GM23248 (cell line): ENCODE measurements at regions not wholly inside any gene's neighbourhood (a gene's known extent, or its start where the extent isn't known, plus 50 kb on each side); places are given as distances from the start of the nearest gene placed in this dataset.

Experiments
- DNase-seq: peaks from one replicate; pipeline ENCODE4 v3.0.0-alpha.2; 2015
- H2AFZ ChIP-seq: fragments of 200-600 bp; sonication (generic); 2 replicates; pipeline ENCODE4 v1.6.1; 2016; ENCODE audit warnings: antibody characterized with exemption
- H3F3A ChIP-seq: fragments of 200-600 bp; sonication (generic); 2 replicates; pipeline ENCODE4 v1.6.1; 2016; ENCODE audit warnings: mild to moderate bottlenecking, antibody characterized with exemption, mixed run types; ENCODE audit not compliant: insufficient read depth
- H3K27ac ChIP-seq: fragments of 200-600 bp; sonication (generic); 2 replicates; pipeline ENCODE4 v1.5.1; 2016; ENCODE audit warnings: mild to moderate bottlenecking
- H3K27me3 ChIP-seq: fragments of 200-600 bp; sonication (generic); replicated peaks from 2 replicates; pipeline ENCODE4 v1.6.1; 2016; ENCODE audit warnings: mild to moderate bottlenecking; ENCODE audit not compliant: insufficient read depth
- H3K36me3 ChIP-seq: fragments of 200-600 bp; sonication (generic); 2 replicates; pipeline ENCODE4 v1.6.1; 2016; ENCODE audit warnings: low read depth, mild to moderate bottlenecking
- H3K4me1 ChIP-seq: fragments of 200-600 bp; sonication (generic); 2 replicates; pipeline ENCODE4 v1.6.1; 2016; ENCODE audit warnings: mild to moderate bottlenecking; ENCODE audit not compliant: insufficient read depth
- H3K4me2 ChIP-seq: fragments of 200-600 bp; sonication (generic); one replicate; pipeline ENCODE4 v1.6.1; 2016; ENCODE audit warnings: mild to moderate bottlenecking; ENCODE audit not compliant: unreplicated experiment
- H3K4me3 ChIP-seq: fragments of 200-600 bp; sonication (generic); 2 replicates; pipeline ENCODE4 v1.5.1; 2016; ENCODE audit warnings: mild to moderate bottlenecking
- H3K79me2 ChIP-seq: fragments of 200-600 bp; sonication (generic); 2 replicates; pipeline ENCODE4 v1.6.1; 2016; ENCODE audit warnings: mild to moderate bottlenecking; ENCODE audit not compliant: insufficient read depth
- H3K9ac ChIP-seq: fragments of 200-600 bp; sonication (generic); 2 replicates; pipeline ENCODE4 v1.6.1; 2016; ENCODE audit warnings: mild to moderate bottlenecking
- H3K9me2 ChIP-seq: fragments of 200-600 bp; sonication (generic); 2 replicates; pipeline ENCODE4 v1.6.1; 2016; ENCODE audit warnings: mixed run types, mild to moderate bottlenecking, moderate library complexity; ENCODE audit not compliant: insufficient read depth
- H3K9me3 ChIP-seq: fragments of 200-600 bp; sonication (generic); one replicate; pipeline ENCODE4 v1.6.1; 2017; ENCODE audit warnings: low read depth
- H4K20me1 ChIP-seq: fragments of 200-600 bp; sonication (generic); 2 replicates; pipeline ENCODE4 v1.6.0; 2016; ENCODE audit not compliant: insufficient read depth
- EZH2 ChIP-seq: fragments of 200-600 bp; sonication (generic); IDR thresholded peaks from 2 replicates; pipeline ENCODE4 v1.6.1; 2018; ENCODE audit warnings: antibody characterized with exemption, mild to moderate bottlenecking; ENCODE audit not compliant: insufficient read depth, poor library complexity, severe bottlenecking
- EZH2phosphoT487 ChIP-seq: fragments of 200-600 bp; sonication (generic); IDR thresholded peaks from 2 replicates; pipeline ENCODE4 v1.6.1; 2018; ENCODE audit warnings: antibody characterized with exemption, moderate library complexity, mild to moderate bottlenecking, low read depth; ENCODE audit not compliant: insufficient read depth
- WGBS, 2 experiments: methylation state at CpG; one replicate each; pipeline ENCODE4 v1.1.6; 2015 to 2017; ENCODE audit warnings: low lambda C conversion rate in 2 of 2, low coverage in 1 of 2; ENCODE audit errors: missing lambda C conversion rate in 2 of 2; 5-methylcytosine and 5-hydroxymethylcytosine counted together
- in situ Hi-C: fragments of 300-500 bp; cut with MboI; formaldehyde crosslinking; loops from 2 replicates; pipeline ENCODE4 v1.15.0; 2020

DNA sequence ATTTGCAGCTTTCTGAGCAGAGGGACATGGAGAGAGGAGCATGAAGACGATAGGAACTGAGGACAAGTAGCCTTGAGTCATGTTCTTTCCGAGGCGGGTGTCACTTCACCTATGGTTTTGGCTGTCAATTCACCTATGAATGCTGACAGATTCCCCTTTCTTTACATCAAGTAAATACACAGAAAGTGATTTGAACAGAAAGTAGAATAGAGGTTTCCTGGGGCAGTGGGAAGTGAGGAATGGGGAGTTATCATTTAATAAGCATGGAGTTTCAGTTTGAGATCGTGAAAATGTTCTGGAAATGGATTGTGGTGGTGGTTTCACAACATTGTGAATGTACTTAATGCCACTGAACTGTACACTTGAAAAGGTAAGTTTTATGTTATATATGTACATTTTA, 138.4 kb upstream of the MDFIC start:
- Histone ChIP-seq H3K9ac (no peak overlapping the region), H3K4me1 (no peaks in the 10 kb centered on the region), H3K79me2 (no peaks in the 10 kb centered on the region), H3K36me3 (no peaks in the 10 kb centered on the region), H3K4me3 (no peak overlapping the region), H3K27ac (no peak overlapping the region), H3K27me3 (no peaks in the 10 kb centered on the region), H3K4me2 (no peak overlapping the region), H4K20me1 (no peaks in the 10 kb centered on the region), H2AFZ (no peak overlapping the region), H3K9me3 (no peaks in the 10 kb centered on the region), H3K9me2 (no peaks in the 10 kb centered on the region), H3F3A (no peaks in the 10 kb centered on the region)
- DNase-seq, result no peak
- TF ChIP-seq EZH2phosphoT487 (no peak), EZH2 (no peak)
- WGBS, 2 experiments, result 93 to 94% methylated on average over 4 of the region's 4 CpGs
- in situ Hi-C loops, result no loop called here

GRCh38 chr7:114784177-114784576, 137.7 kb upstream of the MDFIC start:
- WGBS, 2 experiments, result 68 to 78% methylated on average over 4 of the region's 4 CpGs
- no peaks in the 10 kb centered on the region for H3K9me2 ChIP-seq

DNA sequence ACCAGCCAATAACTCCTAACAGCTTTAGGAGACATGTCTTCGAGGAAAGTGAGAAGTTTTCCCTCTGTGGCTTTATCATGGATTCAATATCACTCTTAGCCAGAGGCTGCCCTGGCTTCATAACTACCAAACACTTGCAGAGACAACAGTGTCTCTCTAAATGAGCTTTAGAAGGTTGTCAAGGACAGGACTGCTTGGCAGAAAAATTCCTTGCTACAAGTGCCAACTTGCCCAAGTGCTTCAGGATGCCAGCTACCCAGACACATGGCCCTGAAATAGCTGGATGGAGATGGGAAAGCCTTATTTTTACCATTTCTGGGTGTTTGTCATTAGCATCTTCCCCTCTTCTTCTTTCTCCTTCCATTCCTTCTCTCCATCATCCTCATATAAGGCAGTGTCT, 137.1 kb upstream of the MDFIC start:
- Histone ChIP-seq H3K9ac (no peak overlapping the region), H3K4me1 (peaks cover 9% of the 10 kb centered on the region), H3K9me3 (no peaks in the 10 kb centered on the region), H3K36me3 (no peaks in the 10 kb centered on the region), H3K79me2 (no peaks in the 10 kb centered on the region), H4K20me1 (no peaks in the 10 kb centered on the region), H2AFZ (no peak overlapping the region), H3K4me3 (no peak overlapping the region), H3K4me2 (no peak overlapping the region), H3K9me2 (no peaks in the 10 kb centered on the region), H3K27me3 (no peaks in the 10 kb centered on the region), H3K27ac (no peak overlapping the region), H3F3A (peaks cover 9% of the 10 kb centered on the region)
- in situ Hi-C loops, result no loop called here
- no peak for DNase-seq
- TF ChIP-seq EZH2 (no peak), EZH2phosphoT487 (no peak)
- WGBS, 2 experiments, result 56 to 88% methylated on average over 1 of the region's 1 CpG

More at GRCh38 chr7:114784177-114784576, 137.7 kb upstream of the MDFIC start:
- H3K9me3 ChIP-seq, result no peaks in the 10 kb centered on the region
- no peak overlapping the region for H3K4me3 ChIP-seq
- no peaks in the 10 kb centered on the region for H3K36me3 ChIP-seq
- no peak overlapping the region for H3K27ac ChIP-seq
- H3K79me2 ChIP-seq, result no peaks in the 10 kb centered on the region
- no peaks in the 10 kb centered on the region for H4K20me1 ChIP-seq
- in situ Hi-C loops, result no loop called here
- peaks cover 4% of the 10 kb centered on the region for H3F3A ChIP-seq
- TF ChIP-seq EZH2phosphoT487 (no peak), EZH2 (no peak)
- H3K27me3 ChIP-seq, result no peaks in the 10 kb centered on the region
- H2AFZ ChIP-seq, result no peak overlapping the region
- DNase-seq, result no peak
- H3K4me2 ChIP-seq, result no peak overlapping the region
- H3K9ac ChIP-seq, result no peak overlapping the region
- H3K4me1 ChIP-seq, result peaks cover 3% of the 10 kb centered on the region

DNA sequence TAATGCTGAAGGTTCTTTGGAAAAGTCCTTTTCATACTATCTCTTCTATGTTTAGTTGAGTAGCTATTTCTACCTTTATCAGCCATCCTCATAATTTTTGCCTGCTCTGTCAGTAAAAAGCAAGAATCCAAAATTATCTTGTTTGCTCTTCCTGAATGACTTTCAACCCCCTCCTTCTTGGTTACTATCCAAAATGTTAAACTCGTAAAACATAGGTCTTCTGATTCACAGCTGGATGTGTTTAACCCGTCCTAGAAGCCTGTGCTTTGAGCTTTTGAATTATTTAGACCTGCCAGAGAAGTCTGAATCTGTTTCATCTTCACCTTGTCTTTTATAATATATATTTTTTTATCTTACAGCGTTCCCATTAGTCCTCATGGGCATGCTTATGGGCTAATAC, 136.4 kb upstream of the MDFIC start:
- Histone ChIP-seq H3K27ac (no peak overlapping the region), H3K9me3 (no peaks in the 10 kb centered on the region), H3F3A (peaks cover 15% of the 10 kb centered on the region), H2AFZ (no peak overlapping the region), H3K4me3 (no peak overlapping the region), H4K20me1 (no peaks in the 10 kb centered on the region), H3K9me2 (no peaks in the 10 kb centered on the region), H3K79me2 (no peaks in the 10 kb centered on the region), H3K4me1 (peaks cover 15% of the 10 kb centered on the region), H3K36me3 (no peaks in the 10 kb centered on the region), H3K4me2 (no peak overlapping the region), H3K27me3 (no peaks in the 10 kb centered on the region), H3K9ac (no peak overlapping the region)
- TF ChIP-seq EZH2 (no peak), EZH2phosphoT487 (no peak)
- WGBS, 2 experiments, result 41 to 44% methylated on average over 3 of the region's 3 CpGs
- no peak for DNase-seq
- in situ Hi-C loops, result no loop called here

DNA sequence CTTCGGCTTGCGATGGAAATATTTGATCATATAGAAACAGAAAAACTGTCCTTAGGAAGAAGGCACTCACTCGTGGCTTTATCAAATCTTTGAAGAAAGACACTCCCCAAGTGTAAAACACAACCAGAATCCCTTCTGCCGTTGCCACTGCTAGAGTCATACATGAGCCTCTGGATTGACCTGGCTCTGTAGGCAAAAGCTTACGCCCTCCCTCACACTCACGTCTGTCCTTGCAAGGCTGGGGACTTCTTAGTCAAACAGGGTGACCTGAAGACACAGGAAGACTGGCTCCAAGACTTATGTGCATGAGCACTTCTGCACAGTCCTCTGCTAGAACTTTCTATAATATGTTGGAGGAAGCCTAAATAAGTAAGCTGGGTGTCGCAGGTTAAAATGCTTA, 135.4 kb upstream of the MDFIC start:
- H3K4me3 ChIP-seq, result no peak overlapping the region
- H3K79me2 ChIP-seq, result no peaks in the 10 kb centered on the region
- no peaks in the 10 kb centered on the region for H3K36me3 ChIP-seq
- H3K9me2 ChIP-seq, result no peaks in the 10 kb centered on the region
- DNase-seq, result no peak
- TF ChIP-seq EZH2 (no peak), EZH2phosphoT487 (no peak)
- H3K27me3 ChIP-seq, result no peaks in the 10 kb centered on the region
- no peak overlapping the region for H2AFZ ChIP-seq
- in situ Hi-C loops, result no loop called here
- H3K9ac ChIP-seq, result no peak overlapping the region
- peaks cover 20% of the 10 kb centered on the region for H3K4me1 ChIP-seq
- H3F3A ChIP-seq, result peaks cover 22% of the 10 kb centered on the region
- H3K4me2 ChIP-seq, result no peak overlapping the region
- WGBS, 2 experiments, result 90 to 93% methylated on average over 7 of the region's 7 CpGs
- H3K27ac ChIP-seq, result no peak overlapping the region
- no peaks in the 10 kb centered on the region for H3K9me3 ChIP-seq
- H4K20me1 ChIP-seq, result no peaks in the 10 kb centered on the region
